ENCODE measurements at regions not wholly inside any gene's neighbourhood (a gene's known extent, or its start where the extent isn't known, plus 50 kb on each side); places are given as distances from the start of the nearest gene placed in this dataset.

GRCh38 chr12:20120403-20120725, 248.0 kb upstream of the PDE3A start:
- no peak for TF ChIP-seq NFIC (IDR thresholded peaks at IDR 0.05)
- TF ChIP-seq MAX (IDR thresholded peaks at IDR 0.05): no peak
- no peak for TF ChIP-seq USF1 (IDR thresholded peaks at IDR 0.05)
- TF ChIP-seq FOXM1 (IDR thresholded peaks at IDR 0.05; ENCODE audit: borderline replicate concordance, low read depth): no peak
- TF ChIP-seq TCF12 (IDR thresholded peaks at IDR 0.05; ENCODE audit: low read depth): no peak
- no peak for TF ChIP-seq YY1 (IDR thresholded peaks at IDR 0.05; ENCODE audit: low read depth)
- TF ChIP-seq ZBTB7A (IDR thresholded peaks at IDR 0.05; ENCODE audit: low read depth): no peak
- TF ChIP-seq REST (IDR thresholded peaks at IDR 0.05; ENCODE audit: low read depth): no peak
